GM21737 (cell line): ENCODE measurements at regions not wholly inside any gene's neighbourhood (a gene's known extent, or its start where the extent isn't known, plus 50 kb on each side); places are given as distances from the start of the nearest gene placed in this dataset.

Source experiments
- ATAC-seq: cut with Tn5 transposase; IDR thresholded peaks from one replicate; pipeline ENCODE4 v1.9.1; 2021; ENCODE audit warnings: mild to moderate bottlenecking, moderate library complexity; ENCODE audit not compliant: unreplicated experiment

DNA sequence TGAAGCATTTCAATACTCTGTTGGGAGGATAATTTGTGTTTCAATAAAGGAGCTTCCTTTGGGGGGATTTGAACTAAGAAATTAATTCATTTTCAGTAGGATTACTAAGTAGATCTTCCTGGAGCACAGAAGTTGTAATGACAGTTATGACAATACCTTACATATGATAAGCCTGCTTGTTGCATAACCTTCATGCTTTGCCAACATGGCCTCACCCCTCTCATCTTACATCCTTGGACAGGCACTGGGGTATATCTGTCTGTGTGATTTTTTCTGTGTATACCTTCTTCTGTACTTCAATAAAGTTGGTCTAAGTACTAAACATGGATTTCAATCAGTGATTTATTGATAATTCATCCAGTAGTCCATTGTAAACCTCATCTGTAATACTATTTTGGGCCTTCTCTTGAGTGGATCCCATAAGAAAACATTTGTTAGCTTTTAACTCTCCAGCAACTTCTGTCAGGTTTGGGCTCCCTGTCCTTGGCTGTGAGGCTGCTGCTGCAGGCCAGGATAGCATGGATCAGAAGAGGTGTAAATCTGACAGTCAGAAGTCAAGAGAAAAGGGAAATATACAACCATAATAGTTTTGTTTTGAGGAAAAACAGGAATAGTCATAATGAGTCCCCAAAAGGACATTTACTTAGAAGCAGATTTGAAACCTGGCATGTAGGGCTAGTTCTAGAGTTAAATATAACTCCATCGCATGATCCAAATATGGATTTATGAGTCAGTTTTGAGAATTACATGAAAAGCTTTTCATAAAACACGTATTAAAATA, 422.2 kb downstream of the KLF5 start:
- ATAC-seq = no peak

DNA sequence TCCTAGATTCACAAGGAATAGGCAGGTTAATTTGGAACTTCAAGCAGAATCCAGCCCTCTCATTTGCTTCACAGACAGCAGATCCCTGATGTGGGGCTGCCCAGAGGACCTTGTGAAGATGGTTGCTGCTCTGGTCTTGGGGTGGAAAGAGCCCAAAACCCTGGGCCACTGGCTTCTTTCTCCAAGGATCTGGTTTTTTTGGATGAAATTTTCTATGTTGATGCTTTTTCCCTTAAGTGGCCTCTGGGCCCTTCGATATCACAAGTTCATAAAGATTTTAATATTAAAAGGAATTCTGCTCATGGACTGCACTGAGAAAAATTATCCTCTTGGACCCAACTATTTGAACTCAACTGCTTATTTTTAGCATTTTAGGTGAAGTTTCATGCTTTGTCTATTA, 421.1 kb downstream of the KLF5 start:
- no peak for ATAC-seq

DNA sequence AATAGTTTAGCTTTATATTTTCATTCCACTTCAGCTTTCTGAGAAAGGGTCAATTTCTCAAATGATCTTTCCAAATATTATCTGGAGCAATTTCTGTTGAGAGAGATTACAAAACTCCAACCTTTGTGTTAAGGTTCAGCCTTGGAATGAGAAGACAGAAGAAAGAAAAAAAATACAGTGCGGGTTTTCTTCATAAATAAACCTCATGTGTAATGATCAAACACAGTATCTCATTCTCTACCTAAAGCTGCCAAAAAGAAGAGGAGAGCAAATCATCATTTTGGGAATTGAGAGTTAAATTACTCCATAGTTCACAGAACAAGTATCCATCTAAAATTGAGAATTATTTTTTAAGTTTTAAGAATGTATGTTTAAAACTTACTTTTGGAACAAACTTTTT, 420.5 kb downstream of the KLF5 start:
- ATAC-seq = no peak

DNA sequence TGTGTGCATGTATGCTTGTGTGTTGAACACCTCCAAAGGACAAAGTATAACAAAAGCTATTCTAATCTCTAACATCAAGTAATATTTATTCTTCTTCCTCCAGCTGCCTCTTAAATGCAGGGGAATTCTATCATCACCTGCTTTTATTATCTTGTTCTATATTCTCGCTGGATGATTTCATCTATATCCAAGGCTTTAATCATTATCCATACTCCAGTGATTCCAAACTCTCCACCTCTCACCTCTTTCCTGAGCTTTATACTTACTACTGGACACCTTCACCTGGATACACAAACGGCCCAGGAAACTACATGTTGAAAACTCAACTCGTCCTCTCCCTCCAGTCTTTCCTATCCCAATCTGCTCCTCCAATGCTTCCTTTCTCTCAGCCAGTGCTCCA, 418.6 kb downstream of the KLF5 start:
- no peak for ATAC-seq

DNA sequence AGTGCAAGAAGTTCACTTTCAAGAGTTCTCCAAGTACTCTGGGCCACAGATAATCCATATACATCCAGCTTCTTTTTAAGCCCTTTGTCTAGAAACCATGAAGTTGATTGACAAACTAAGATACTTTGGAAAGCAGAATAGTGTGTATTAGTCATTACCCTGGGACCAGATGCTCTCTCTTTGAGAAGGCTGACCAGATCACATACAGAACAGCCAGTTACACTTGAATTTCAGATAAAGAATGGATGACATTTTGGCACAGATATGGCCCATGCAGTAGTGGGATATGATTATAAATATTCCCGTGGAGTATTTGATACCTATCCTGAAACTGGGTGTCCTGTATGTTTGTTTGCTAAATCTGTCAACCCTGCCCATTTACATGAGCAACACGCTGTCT, 414.2 kb downstream of the KLF5 start:
- ATAC-seq = no peak

DNA sequence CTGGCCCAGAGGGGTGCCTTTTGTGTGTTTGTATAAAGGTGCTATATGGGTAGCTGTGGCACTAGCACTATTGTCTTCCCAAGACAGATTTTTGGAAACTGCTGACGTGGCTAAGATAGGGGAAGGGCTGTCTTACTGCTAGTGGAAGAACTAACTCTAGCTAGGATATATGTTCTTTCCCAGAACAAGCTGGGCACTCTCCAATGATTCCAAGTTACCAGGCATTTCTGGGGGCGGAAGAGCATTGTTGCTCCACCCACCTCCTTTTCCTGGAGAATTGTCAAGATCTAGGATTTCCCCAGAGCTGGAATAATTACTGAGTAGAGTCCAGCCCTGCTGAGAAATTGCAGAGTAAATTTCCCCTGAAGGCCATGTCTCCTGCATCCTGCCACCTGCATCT, 408.3 kb downstream of the KLF5 start:
- ATAC-seq = no peak

DNA sequence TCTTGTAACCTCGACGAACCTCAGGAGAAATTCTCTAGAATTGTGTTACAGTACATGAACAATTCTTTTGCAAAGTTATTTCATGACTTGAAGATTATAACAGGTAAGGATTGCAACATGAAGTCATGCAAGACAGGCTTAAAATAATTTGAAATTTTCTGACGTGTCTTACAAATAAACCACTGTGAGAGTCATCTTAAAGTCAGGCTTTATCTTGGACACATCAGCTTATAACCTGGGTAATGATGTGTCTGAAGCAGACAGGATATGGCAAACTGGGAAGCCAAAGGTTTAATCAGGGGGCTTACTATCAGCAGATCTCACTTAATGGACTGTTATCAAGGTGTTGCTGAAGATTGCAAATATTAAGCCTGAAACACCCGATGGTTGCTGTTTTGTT, 407.8 kb downstream of the KLF5 start:
- no peak for ATAC-seq

DNA sequence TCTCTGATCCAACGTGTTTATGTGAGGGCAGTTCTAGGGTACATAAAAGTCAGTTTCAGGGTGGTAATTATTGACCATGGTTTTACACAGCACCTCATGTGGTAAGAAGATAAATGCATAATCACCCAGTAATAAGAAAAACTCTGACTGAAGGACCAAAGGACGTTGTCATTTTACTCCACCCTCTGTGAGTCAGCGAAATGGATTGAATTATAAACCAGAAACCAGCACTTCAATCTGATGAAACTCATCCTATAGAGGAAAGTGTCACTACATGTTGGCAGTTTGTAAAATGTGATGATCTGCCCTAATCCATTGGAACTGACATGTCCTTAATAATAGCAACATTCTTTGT, 406.8 kb downstream of the KLF5 start:
- no peak for ATAC-seq

DNA sequence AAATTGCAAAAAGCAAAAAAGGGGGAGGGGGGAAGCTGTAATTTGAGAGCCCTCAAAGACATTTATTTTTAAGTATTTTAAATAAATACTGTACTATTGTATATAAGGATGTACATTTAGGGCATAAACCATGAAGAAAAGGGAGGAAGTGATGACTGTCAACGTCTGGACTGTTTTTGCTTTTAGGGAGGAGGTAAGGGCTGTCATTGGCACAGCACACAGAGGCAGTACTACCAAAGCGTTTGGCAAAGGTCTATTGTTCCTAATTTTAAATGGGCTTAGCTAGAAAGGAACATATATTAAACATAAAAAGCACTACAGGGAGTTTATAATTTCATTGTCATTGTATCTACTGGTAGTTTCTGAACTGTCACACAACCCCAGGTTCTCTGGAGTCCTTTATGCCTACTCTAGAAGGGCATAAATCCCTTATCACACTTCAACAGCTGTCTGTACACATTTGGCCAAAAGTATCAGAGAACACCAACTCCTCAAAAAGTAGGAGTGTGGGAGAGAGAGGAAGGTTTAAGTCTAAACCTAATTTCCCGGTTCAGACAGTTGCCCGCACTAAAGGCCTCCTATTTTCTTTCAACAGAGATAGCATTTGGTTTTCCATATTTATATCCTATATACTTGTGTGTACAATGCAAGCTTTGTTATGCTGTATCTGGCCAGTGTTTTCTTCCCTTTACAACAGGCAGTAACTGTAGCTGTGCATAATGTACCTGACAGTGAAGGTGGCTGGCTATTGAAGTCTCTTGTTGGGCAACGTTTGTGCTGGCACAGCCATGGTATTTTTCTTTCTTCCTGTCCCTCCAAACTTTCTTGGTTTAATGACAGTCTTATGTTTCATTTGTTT, 406.2 kb downstream of the KLF5 start:
- no peak for ATAC-seq

DNA sequence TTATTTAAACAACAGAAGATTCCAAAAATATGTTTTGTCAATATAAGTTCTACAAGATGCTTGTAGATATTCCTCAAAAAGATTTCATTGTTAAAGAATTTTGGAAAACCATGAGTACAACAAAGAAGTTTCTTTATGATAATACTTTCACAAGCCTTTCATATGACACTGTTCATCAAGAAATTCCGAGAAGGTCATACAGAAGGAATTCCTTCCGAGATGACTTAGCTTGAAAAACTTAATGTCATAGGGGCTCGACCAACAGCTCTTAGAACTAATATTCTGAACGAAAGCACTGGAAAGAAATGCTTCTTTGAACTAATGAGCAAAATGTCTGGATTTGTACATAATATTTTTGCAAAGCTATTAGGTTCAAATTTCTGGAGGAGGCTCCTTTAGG, 403.4 kb downstream of the KLF5 start:
- no peak for ATAC-seq

DNA sequence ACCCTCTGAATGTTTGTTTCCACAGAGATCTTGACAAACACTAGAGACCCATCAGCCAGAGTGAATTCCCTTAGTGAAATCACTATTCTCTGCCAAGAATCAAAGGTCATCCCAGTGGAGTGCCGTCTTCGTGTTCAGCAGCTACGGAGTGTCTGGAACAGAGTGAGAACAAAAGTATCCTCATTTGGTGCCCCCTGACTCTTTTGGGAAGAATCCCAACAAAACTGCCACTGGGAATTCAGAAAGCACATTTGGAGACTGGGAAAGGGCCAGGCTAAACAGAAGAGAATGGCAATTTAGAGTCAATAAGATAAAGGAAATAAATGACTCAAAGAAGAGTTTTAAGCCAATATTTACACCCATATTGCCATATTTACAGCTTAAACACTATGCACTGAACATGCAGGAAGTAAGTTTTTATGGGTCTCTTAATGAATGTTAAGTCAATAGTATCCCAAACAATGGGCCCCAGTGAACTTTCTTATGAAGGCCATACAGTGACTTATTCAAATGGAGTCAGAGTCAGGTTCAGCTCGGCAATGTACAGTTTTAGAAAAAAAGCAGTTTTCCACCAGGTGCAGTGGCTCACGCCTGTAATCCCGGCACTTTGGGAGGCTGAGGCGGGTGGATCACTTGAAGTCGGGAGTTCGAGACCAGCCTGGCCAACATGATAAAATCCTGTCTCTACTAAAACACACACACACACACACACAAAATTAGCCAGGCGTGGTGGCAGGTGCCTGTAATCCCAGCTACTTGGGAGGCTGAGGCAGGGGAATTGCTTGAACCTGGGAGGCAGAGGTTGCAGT, 392.6 kb downstream of the KLF5 start:
- no peak for ATAC-seq

DNA sequence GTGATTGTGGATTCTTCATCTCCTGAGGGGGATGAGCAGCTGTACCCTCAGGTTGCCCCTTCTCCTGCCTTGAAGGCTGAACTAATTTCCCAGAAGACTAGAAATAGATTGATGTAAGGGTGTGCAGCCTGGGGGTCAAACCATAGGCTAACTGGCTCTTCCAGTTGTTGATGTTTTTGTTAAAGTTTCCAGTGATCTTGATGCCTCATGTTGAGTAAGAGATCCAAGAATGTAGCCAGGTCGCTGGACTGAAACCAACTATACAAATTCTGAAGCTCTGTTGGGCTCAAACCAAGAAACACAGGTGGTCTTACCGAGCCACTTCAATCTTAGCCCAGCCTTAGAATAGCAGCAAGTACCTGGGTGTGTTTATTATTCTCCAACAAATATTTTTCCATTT, 391.8 kb downstream of the KLF5 start:
- ATAC-seq = no peak

DNA sequence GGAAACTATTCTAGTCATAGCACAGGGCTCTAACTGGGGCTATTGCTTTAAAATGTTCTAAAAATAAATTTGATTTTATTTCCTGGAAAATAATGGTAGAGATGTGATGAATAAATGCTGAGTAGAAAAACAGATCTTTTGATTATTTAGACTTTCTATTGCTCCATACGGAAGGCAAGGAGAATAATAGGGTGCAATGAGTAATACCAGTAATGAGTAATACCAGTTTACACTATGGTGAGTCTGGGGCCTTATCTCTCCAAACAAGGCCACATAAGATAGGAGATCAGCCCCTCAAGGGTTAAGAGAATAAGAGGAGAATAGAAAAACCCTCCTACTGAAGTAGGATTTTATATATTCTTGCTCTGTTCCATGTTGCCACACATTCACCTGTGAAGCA, 390.4 kb downstream of the KLF5 start:
- no peak for ATAC-seq

DNA sequence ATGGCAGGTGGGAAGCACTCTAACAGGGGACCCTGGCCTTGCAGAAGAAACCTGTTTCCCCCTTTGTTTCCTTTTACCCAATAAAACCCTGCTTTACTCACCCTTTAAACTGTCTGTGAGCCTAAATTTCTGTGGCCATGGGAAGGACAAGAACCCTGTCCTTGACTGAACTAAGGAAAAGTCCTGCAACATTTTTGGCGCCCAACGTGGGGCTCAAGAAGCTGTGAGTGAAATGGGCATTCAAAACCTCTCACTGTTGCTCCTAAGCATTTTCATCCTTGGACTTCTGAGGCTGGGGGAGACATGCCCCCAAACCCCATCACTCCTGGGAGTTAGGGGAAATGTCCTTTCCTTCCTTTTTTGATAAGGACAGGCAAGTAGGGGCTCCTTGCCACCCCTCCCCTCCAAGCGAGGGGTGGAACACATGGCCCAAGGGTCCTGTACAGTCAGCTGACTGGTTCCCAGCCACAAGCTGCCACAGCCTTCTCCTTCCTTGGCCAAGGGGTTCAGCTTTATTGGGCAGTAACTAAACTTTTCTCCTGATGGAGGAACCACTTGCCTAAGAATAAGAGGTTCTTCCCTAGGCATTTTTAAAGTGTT, 381.6 kb downstream of the KLF5 start:
- no peak for ATAC-seq

DNA sequence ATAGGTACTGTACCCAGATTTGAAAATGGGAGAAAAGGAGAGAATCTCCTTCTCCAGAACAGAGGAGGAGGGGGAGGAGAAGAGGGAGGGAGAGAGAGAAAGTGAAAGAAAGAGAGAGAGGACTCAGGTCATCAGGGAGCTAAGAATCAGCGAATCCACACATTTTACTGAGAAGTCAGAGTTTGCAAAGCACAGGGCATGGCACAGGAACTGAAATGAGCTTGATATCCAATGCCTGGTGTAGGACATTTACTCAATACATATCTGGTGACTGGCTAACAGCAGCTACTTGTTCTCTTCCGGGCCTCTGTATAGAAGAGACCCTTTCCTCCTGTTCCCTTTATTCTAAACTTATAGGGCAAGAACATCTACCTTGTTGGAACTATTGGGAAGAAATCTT, 375.1 kb downstream of the KLF5 start:
- ATAC-seq = no peak

DNA sequence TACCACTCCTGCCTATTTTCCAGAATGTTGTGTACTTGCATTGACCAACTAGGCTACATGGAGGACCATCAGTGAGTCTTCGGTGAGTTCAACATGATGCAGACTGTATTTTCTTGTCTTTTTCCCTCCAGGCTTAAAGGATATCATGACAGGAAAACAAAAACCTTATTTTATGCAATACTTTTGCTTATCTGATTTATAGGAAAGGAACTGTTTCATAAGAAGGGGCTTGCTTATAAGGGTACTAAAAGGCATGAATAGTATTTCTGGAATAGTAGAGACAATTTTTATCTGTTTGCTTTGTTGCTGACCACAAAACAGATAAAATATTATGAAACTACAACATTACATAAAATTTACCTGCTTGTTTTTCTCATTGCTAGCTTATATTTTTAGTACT, 374.7 kb downstream of the KLF5 start:
- ATAC-seq = no peak

DNA sequence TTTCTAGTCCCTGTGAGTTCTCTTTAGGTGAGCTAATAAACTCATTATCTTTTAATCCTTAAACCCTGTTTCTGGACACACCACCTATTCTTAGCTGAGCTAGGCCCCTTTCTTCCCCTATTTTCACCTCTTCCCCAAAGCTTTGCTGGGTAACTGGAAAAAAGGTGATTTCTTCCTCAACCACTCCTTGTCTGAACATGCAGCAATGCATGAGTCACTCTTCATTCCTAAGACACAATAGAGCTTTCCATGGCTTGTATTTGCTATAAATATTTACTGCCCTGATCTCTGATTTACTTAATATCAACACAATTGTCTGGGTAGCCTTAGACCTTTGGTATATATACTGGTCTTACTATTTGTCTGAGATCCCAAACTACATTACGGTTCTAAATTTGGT, 370.9 kb downstream of the KLF5 start:
- no peak for ATAC-seq

DNA sequence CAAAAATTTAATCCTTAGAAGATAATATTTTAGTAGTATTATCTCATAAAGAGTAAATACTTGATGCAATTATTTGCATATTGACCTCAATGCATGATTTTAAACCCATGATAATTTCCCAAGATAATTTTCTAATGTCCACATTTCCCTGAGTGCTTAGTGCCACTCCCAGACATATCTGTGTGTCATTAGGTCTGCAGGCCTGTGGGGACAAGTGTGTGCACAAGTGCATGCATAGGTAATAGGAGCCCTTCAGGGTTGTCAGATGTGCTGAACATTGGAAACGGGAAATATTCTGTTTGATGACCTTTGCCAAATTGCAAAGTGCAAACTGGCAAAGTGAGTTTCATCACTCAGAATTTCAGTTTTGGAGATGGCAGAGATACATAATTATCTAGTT, 369.9 kb downstream of the KLF5 start:
- no peak for ATAC-seq

DNA sequence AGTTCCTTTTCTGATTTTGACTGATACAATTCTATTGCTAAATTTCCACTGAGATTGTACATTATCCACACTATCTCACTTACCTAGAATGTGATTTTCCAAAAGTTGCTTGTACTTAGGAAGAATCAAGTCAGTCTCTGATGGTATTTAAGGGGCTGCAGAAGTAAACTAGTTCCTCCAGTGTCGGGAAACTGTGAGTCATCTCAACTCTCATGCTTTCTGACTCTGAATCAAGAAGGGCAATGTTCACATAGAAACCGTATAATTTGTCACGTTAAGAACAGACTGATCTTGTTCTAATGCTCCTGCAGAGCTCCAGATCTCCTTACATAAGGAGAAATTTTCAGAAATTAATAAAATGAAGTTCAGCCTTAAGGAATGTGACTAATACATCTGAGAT, 369.3 kb downstream of the KLF5 start:
- ATAC-seq = no peak

DNA sequence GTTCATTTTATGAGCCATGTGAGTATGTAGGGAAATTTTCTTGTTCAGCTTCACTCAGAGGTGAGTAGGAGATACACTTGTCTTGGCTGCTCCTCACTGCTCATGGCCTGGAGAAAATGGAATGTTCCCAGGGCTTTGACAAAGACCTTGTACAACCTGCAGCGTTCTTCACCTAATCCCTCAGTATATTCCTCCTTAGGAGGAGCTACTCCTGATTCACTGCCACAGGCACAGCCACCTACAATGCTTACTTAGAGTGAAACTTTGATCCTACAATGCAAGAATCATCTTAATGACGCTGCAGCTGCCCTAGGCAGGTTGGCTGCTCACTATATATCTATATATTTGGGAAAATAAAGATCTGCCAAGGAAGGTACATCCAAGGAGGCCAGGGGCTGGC, 364.2 kb downstream of the KLF5 start:
- ATAC-seq = no peak

DNA sequence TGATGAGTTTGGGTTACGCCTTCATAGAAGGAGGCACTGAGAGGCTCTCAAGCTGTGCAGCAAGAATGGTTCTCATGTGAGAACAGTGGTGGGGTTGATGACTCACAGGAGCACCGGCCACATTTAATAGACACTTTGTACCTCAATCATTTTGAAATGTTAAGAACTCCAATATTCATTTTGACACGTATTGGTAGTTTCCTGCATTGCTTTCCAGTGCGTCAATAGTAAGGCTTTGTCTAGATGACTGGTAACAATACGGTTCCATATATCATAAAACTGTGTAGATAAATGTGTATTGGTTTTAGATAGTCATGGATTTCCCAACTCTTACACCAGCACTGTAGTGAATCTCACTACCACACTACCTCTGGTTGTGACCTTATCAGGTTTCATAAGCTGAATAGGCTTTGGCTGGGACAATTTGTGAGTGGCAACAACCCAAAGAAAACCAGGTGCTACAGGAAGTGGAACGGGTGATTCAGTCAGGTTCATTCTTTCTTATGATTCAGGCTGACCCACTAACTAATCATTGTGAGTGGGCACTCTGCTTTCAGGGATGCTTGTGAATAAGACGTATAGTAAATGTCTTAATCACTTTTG, 362.6 kb downstream of the KLF5 start:
- ATAC-seq = no peak
